IMR-90 (cell line): ENCODE measurements at regions not wholly inside any gene's neighbourhood (a gene's known extent, or its start where the extent isn't known, plus 50 kb on each side); places are given as distances from the start of the nearest gene placed in this dataset.

Experiments used
- ATAC-seq: fragments of 200-7000 bp; cut with Tn5 transposase; 2 replicates; pipeline ENCODE4 v1.9.1; 2020; ENCODE audit warnings: low read depth, mild to moderate bottlenecking, moderate library complexity
- BruUV-seq: library from RNA; stranded (reverse); fragments of 400-500 nt; replicated peaks from 2 replicates; lab custom pipeline; 2021; lab: Mats Ljungman, UMichigan
- CTCF ChIA-PET: fragments of 300-600 bp; formaldehyde crosslinking; extraction: SDS; loops from one replicate; lab custom pipeline; 2021; ENCODE audit warnings: antibody characterized with exemption; lab: Yijun Ruan, JAX
- POLR2A ChIA-PET: fragments of 300-600 bp; sonication (Branson Sonifier 250); formaldehyde crosslinking; loops from one replicate; lab custom pipeline; 2022; ENCODE audit warnings: antibody characterized with exemption; ENCODE audit not compliant: unreplicated experiment; lab: Charles Lee
- DNase-seq: peaks from one replicate; pipeline ENCODE4 v3.0.0; 2013
- H2AFZ ChIP-seq: replicated peaks from 2 replicates; pipeline ENCODE3; 2013; ENCODE audit warnings: low read length, mild to moderate bottlenecking; ENCODE audit not compliant: poor library complexity
- H2AK5ac ChIP-seq: 2 replicates; pipeline ENCODE4 v1.6.1; 2013; ENCODE audit warnings: low read depth, low read length, inconsistent platforms
- H2AK9ac ChIP-seq: replicated peaks from 2 replicates; pipeline ENCODE3; 2013; ENCODE audit warnings: mild to moderate bottlenecking, low read depth, low read length, moderate library complexity; ENCODE audit not compliant: poor library complexity
- H2BK120ac ChIP-seq: 2 replicates; pipeline ENCODE4 v1.6.1; 2013; ENCODE audit warnings: low read depth, low read length, inconsistent platforms
- H2BK15ac ChIP-seq: 3 replicates; pipeline ENCODE4 v1.6.1; 2013; ENCODE audit warnings: low read depth, low read length, inconsistent platforms
- H2BK20ac ChIP-seq: 2 replicates; pipeline ENCODE4 v1.6.1; 2013; ENCODE audit warnings: low read depth, mild to moderate bottlenecking, inconsistent platforms, low read length, moderate library complexity
- H2BK5ac ChIP-seq: 2 replicates; pipeline ENCODE4 v1.6.1; 2013; ENCODE audit warnings: mild to moderate bottlenecking, low read depth, low read length, inconsistent platforms; ENCODE audit not compliant: poor library complexity, severe bottlenecking
- H3K14ac ChIP-seq: replicated peaks from 2 replicates; pipeline ENCODE4 v1.6.1; 2013; ENCODE audit warnings: low read depth, low read length, inconsistent platforms
- H3K18ac ChIP-seq: 2 replicates; pipeline ENCODE4 v1.6.1; 2013; ENCODE audit warnings: low read depth, low read length, control low read depth
- H3K23ac ChIP-seq: 2 replicates; pipeline ENCODE4 v1.6.1; 2013; ENCODE audit warnings: low read depth, low read length, inconsistent platforms
- H3K27ac ChIP-seq: 2 replicates; pipeline ENCODE4 v1.5.1; 2013; ENCODE audit warnings: mild to moderate bottlenecking, control low read depth, low read length; ENCODE audit not compliant: insufficient read depth
- H3K27me3 ChIP-seq: 2 replicates; pipeline ENCODE4 v1.6.1; 2013; ENCODE audit warnings: low read length; ENCODE audit not compliant: control insufficient read depth, insufficient read depth
- H3K36me3 ChIP-seq: 2 replicates; pipeline ENCODE4 v1.6.1; 2013; ENCODE audit warnings: low read length, mixed read lengths; ENCODE audit not compliant: control insufficient read depth, insufficient read depth
- H3K4ac ChIP-seq: 2 replicates; pipeline ENCODE4 v1.6.1; 2013; ENCODE audit warnings: low read depth, low read length, inconsistent platforms
- H3K4me1 ChIP-seq: 2 replicates; pipeline ENCODE4 v1.6.1; 2013; ENCODE audit warnings: low read length, mixed read lengths; ENCODE audit not compliant: control insufficient read depth, insufficient read depth
- H3K4me2 ChIP-seq: 2 replicates; pipeline ENCODE4 v1.6.1; 2013; ENCODE audit warnings: low read depth, mild to moderate bottlenecking, control low read depth, low read length, moderate library complexity
- H3K4me3 ChIP-seq: 2 replicates; pipeline ENCODE4 v1.5.1; 2013; ENCODE audit warnings: low read depth, mild to moderate bottlenecking, control low read depth, low read length, moderate library complexity; ENCODE audit not compliant: insufficient read depth
- H3K56ac ChIP-seq: 2 replicates; pipeline ENCODE4 v1.6.1; 2013; ENCODE audit warnings: low read length, inconsistent platforms; ENCODE audit not compliant: insufficient read depth; ENCODE audit errors: extremely low read depth
- H3K79me1 ChIP-seq, 2 experiments: 2 replicates each; pipeline ENCODE4 v1.6.1; 2013; ENCODE audit warnings: low read length in 2 of 2, inconsistent platforms in 1 of 2, low read depth in 1 of 2
- H3K9ac ChIP-seq: 2 replicates; pipeline ENCODE4 v1.6.1; 2013; ENCODE audit warnings: low read depth, low read length, control low read depth
- H3K9me1 ChIP-seq: 2 replicates; pipeline ENCODE4 v1.6.1; 2013; ENCODE audit warnings: low read length, inconsistent platforms; ENCODE audit not compliant: insufficient read depth
- H3K9me3 ChIP-seq: 2 replicates; pipeline ENCODE4 v1.6.1; 2013; ENCODE audit warnings: low read length; ENCODE audit not compliant: control insufficient read depth, insufficient read depth
- H4K20me1 ChIP-seq: 2 replicates; pipeline ENCODE4 v1.6.1; 2013; ENCODE audit warnings: low read length, inconsistent platforms; ENCODE audit not compliant: insufficient read depth
- H4K5ac ChIP-seq: 2 replicates; pipeline ENCODE4 v1.6.1; 2013; ENCODE audit warnings: mild to moderate bottlenecking, low read depth, low read length, control low read depth
- H4K8ac ChIP-seq, 2 experiments: 2 replicates each; pipeline ENCODE4 v1.6.1; 2013; ENCODE audit warnings: low read depth in 2 of 2, low read length in 2 of 2, control low read depth in 1 of 2, inconsistent platforms in 1 of 2
- H4K91ac ChIP-seq: 2 replicates; pipeline ENCODE4 v1.6.1; 2013; ENCODE audit warnings: low read depth, low read length, inconsistent platforms; ENCODE audit not compliant: insufficient read depth
- BHLHE40 ChIP-seq: fragments of 150-350 bp; IDR thresholded peaks from 2 replicates; pipeline ENCODE4 v1.6.1; 2016; ENCODE audit warnings: mild to moderate bottlenecking, low read depth, low read length
- CEBPB ChIP-seq: IDR thresholded peaks from 2 replicates; pipeline ENCODE4 v1.6.1; 2012; ENCODE audit warnings: low read depth, low read length, improper control_type of control experiment
- CHD1 ChIP-seq: IDR thresholded peaks from 2 replicates; pipeline ENCODE4 v1.6.1; 2012; ENCODE audit warnings: low read depth, low read length, improper control_type of control experiment
- FOS ChIP-seq: fragments of 150-350 bp; IDR thresholded peaks from 2 replicates; pipeline ENCODE4 v1.6.1; 2016; ENCODE audit warnings: low read depth, low read length
- MAFK ChIP-seq: IDR thresholded peaks from 2 replicates; pipeline ENCODE4 v1.6.1; 2012; ENCODE audit warnings: low read depth, low read length, improper control_type of control experiment
- MAZ ChIP-seq: IDR thresholded peaks from 2 replicates; pipeline ENCODE4 v1.6.1; 2012; ENCODE audit warnings: low read depth, mild to moderate bottlenecking, low read length, improper control_type of control experiment, moderate library complexity, borderline replicate concordance
- MXI1 ChIP-seq: IDR thresholded peaks from 2 replicates; pipeline ENCODE4 v1.6.1; 2012; ENCODE audit warnings: low read depth, mild to moderate bottlenecking, low read length, moderate library complexity, borderline replicate concordance
- NFE2L2 ChIP-seq: fragments of 150-350 bp; IDR thresholded peaks from 2 replicates; pipeline ENCODE4 v1.6.1; 2016; ENCODE audit warnings: low read depth, mild to moderate bottlenecking, low read length
- POLR2A ChIP-seq: IDR thresholded peaks from 2 replicates; pipeline ENCODE4 v1.6.1; 2012; ENCODE audit warnings: mild to moderate bottlenecking, low read depth, low read length
- RAD21 ChIP-seq: IDR thresholded peaks from 2 replicates; pipeline ENCODE4 v1.6.1; 2012; ENCODE audit warnings: low read length, improper control_type of control experiment
- RCOR1 ChIP-seq: IDR thresholded peaks from 2 replicates; pipeline ENCODE4 v1.6.1; 2012; ENCODE audit warnings: mild to moderate bottlenecking, low read length, improper control_type of control experiment; ENCODE audit not compliant: insufficient replicate concordance
- RFX5 ChIP-seq: IDR thresholded peaks from 2 replicates; pipeline ENCODE4 v1.8.0; 2012; ENCODE audit warnings: low read depth, mild to moderate bottlenecking, low read length, moderate library complexity
- SMC3 ChIP-seq: fragments of 150-350 bp; IDR thresholded peaks from 2 replicates; pipeline ENCODE4 v1.6.1; 2016; ENCODE audit warnings: low read depth, mild to moderate bottlenecking, antibody characterized with exemption, low read length, moderate library complexity
- WGBS, 2 experiments: methylation state at CpG; one replicate each; pipeline versions ENCODE4 v1.1.5 to v1.1.7; 2013; ENCODE audit warnings: missing lambda C conversion rate in 2 of 2; ENCODE audit not compliant: insufficient read length in 1 of 2; ENCODE audit errors: extremely low coverage in 2 of 2; 5-methylcytosine and 5-hydroxymethylcytosine counted together
- dilution Hi-C: fragments of 300-500 bp; cut with HindIII; formaldehyde crosslinking; loops from one replicate; pipeline ENCODE4 v1.14.3; 2018; ENCODE audit warnings: low sequenced_read_pairs; ENCODE audit not compliant: unreplicated experiment
- in situ Hi-C: fragments of 300-500 bp; cut with MboI; formaldehyde crosslinking; loops from 3 replicates; pipeline ENCODE4 v1.14.3; 2019; ENCODE audit warnings: low sequenced_read_pairs, inconsistent platforms, mixed read lengths
- intact Hi-C: fragments of 100-400 bp; cut with micrococcal nuclease; formaldehyde crosslinking; loops from 2 replicates; pipeline ENCODE4 v1.10.0; 2022
- TF ChIP-seq, protein P1 (sequence below): fragments of 150-350 bp; IDR thresholded peaks from 2 replicates; pipeline ENCODE4 v1.6.1; 2016; ENCODE audit warnings: low read depth, mild to moderate bottlenecking, low read length, moderate library complexity, borderline replicate concordance
- TF ChIP-seq, protein P2 (sequence below): conservative IDR thresholded peaks from 2 replicates; pipeline ENCODE4 v1.5.1; 2012; ENCODE audit warnings: mild to moderate bottlenecking, low read depth, low read length, improper control_type of control experiment
- TF ChIP-seq, protein P3 (sequence below): fragments of 150-350 bp; IDR thresholded peaks from 2 replicates; pipeline ENCODE4 v1.6.1; 2017; ENCODE audit warnings: mild to moderate bottlenecking, antibody characterized with exemption, low read length, low read depth

DNA sequence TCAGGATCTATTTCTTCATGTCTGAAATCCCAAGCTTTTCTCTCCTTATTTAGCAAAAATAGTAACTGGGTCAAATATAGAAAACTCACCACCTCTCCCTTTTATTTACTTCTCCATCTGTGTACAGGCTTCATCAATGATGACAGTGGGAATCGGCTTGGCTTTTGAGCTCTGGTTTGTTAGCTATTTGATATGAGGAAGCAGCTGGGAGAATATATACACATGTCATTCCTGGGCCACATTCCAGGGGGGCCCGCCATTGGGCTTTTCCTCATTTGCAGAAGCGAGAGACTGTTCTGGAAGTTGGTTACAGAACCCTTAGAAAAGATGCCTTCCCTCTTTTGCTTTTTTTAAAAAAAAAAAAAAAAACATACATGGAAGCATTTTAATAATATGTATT lies 107.4 kb upstream of the F9 start:
- no peak overlapping the region for H3K18ac ChIP-seq
- H2BK15ac ChIP-seq, result no peak overlapping the region
- intact Hi-C loops, result no loop called here
- ChIA-PET CTCF (no interaction called here), POLR2A (no interaction called here)
- H3K9me3 ChIP-seq, result no peaks in the 10 kb centered on the region
- H2BK120ac ChIP-seq, result no peak overlapping the region
- DNase-seq (no peak), ATAC-seq (no peak)
- H3K9me1 ChIP-seq, result no peaks in the 10 kb centered on the region
- no peak overlapping the region for H2AK5ac ChIP-seq
- no peak overlapping the region for H2BK20ac ChIP-seq
- no peak overlapping the region for H3K14ac ChIP-seq
- WGBS, 2 experiments, result no CpG with 5 or more reads among the region's 3 CpGs
- no peak overlapping the region for H2BK5ac ChIP-seq
- no peak overlapping the region for H3K56ac ChIP-seq
- H3K23ac ChIP-seq, result no peak overlapping the region
- no peaks in the 10 kb centered on the region for H3K27me3 ChIP-seq
- dilution Hi-C loops, result no loop called here
- H3K9ac ChIP-seq, result no peak overlapping the region
- H4K91ac ChIP-seq, result no peak overlapping the region
- TF ChIP-seq RFX5 (no peak), RCOR1 (no peak), CEBPB (no peak), BHLHE40 (no peak), MAFK (no peak), FOS (no peak), CHD1 (no peak), MAZ (no peak), MXI1 (no peak), SMC3 (no peak), RAD21 (no peak), NFE2L2 (no peak), POLR2A (no peak)
- TF ChIP-seq, protein P1, sequence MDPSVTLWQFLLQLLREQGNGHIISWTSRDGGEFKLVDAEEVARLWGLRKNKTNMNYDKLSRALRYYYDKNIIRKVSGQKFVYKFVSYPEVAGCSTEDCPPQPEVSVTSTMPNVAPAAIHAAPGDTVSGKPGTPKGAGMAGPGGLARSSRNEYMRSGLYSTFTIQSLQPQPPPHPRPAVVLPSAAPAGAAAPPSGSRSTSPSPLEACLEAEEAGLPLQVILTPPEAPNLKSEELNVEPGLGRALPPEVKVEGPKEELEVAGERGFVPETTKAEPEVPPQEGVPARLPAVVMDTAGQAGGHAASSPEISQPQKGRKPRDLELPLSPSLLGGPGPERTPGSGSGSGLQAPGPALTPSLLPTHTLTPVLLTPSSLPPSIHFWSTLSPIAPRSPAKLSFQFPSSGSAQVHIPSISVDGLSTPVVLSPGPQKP, result no peak
- TF ChIP-seq, protein P2, sequence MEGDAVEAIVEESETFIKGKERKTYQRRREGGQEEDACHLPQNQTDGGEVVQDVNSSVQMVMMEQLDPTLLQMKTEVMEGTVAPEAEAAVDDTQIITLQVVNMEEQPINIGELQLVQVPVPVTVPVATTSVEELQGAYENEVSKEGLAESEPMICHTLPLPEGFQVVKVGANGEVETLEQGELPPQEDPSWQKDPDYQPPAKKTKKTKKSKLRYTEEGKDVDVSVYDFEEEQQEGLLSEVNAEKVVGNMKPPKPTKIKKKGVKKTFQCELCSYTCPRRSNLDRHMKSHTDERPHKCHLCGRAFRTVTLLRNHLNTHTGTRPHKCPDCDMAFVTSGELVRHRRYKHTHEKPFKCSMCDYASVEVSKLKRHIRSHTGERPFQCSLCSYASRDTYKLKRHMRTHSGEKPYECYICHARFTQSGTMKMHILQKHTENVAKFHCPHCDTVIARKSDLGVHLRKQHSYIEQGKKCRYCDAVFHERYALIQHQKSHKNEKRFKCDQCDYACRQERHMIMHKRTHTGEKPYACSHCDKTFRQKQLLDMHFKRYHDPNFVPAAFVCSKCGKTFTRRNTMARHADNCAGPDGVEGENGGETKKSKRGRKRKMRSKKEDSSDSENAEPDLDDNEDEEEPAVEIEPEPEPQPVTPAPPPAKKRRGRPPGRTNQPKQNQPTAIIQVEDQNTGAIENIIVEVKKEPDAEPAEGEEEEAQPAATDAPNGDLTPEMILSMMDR, result no peak
- TF ChIP-seq, protein P3, sequence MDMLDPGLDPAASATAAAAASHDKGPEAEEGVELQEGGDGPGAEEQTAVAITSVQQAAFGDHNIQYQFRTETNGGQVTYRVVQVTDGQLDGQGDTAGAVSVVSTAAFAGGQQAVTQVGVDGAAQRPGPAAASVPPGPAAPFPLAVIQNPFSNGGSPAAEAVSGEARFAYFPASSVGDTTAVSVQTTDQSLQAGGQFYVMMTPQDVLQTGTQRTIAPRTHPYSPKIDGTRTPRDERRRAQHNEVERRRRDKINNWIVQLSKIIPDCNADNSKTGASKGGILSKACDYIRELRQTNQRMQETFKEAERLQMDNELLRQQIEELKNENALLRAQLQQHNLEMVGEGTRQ, result no peak
- H3K4me1 ChIP-seq, result no peaks in the 10 kb centered on the region
- H4K8ac ChIP-seq, result no peak overlapping the region
- H2AK9ac ChIP-seq, result no peak overlapping the region
- no peak overlapping the region for H3K4me2 ChIP-seq
- no TSS peak for BruUV-seq
- no peak overlapping the region for H3K4ac ChIP-seq
- no peak overlapping the region for H2AFZ ChIP-seq
- no peak overlapping the region for H4K5ac ChIP-seq
- no peak overlapping the region for H3K4me3 ChIP-seq
- H3K36me3 ChIP-seq, result no peaks in the 10 kb centered on the region
- no peaks in the 10 kb centered on the region for H4K20me1 ChIP-seq
- H3K79me1 ChIP-seq, result no peaks in the 10 kb centered on the region
- in situ Hi-C loops, result no loop called here
- H3K27ac ChIP-seq, result no peak overlapping the region
